DOHH2 (cell line): ENCODE measurements at regions not wholly inside any gene's neighbourhood (a gene's known extent, or its start where the extent isn't known, plus 50 kb on each side); places are given as distances from the start of the nearest gene placed in this dataset.

Experiments used
- H3F3A ChIP-seq: fragments of 200-600 bp; sonication (generic), shearing (Covaris generic); 2 replicates; pipeline ENCODE4 v1.6.0; 2016; ENCODE audit warnings: antibody characterized with exemption, mild to moderate bottlenecking; ENCODE audit not compliant: control insufficient read depth, insufficient read depth
- H3K27ac ChIP-seq: fragments of 200-600 bp; sonication (generic); 2 replicates; pipeline ENCODE4 v1.5.1; 2014; ENCODE audit warnings: low read depth, mild to moderate bottlenecking, low read length, moderate library complexity
- H3K27me3 ChIP-seq: fragments of 200-600 bp; sonication (generic); 2 replicates; pipeline ENCODE4 v1.6.1; 2014; ENCODE audit warnings: mild to moderate bottlenecking, low read length, mixed read lengths; ENCODE audit not compliant: control insufficient read depth
- H3K36me3 ChIP-seq: fragments of 200-600 bp; sonication (generic); 2 replicates; pipeline ENCODE4 v1.6.1; 2014; ENCODE audit warnings: mild to moderate bottlenecking, low read length, moderate library complexity, mixed read lengths; ENCODE audit not compliant: control insufficient read depth
- H3K4me1 ChIP-seq: fragments of 200-600 bp; sonication (generic); 2 replicates; pipeline ENCODE4 v1.6.1; 2014; ENCODE audit warnings: mild to moderate bottlenecking, low read length, mixed read lengths; ENCODE audit not compliant: control insufficient read depth
- H3K4me2 ChIP-seq: fragments of 200-600 bp; sonication (generic); 2 replicates; pipeline ENCODE4 v1.6.0; 2014; ENCODE audit warnings: mild to moderate bottlenecking, low read length, moderate library complexity
- H3K4me3 ChIP-seq: fragments of 200-600 bp; sonication (generic); 2 replicates; pipeline ENCODE4 v1.5.1; 2014; ENCODE audit warnings: mild to moderate bottlenecking, low read length, mixed read lengths
- H3K79me2 ChIP-seq: fragments of 200-600 bp; sonication (generic); 2 replicates; pipeline ENCODE4 v1.6.1; 2014; ENCODE audit warnings: mild to moderate bottlenecking, low read length, mixed read lengths; ENCODE audit not compliant: control insufficient read depth
- H3K9me2 ChIP-seq: fragments of 200-600 bp; sonication (generic); replicated peaks from 2 replicates; pipeline ENCODE4 v1.6.1; 2014; ENCODE audit warnings: mild to moderate bottlenecking, low read length, mixed read lengths; ENCODE audit not compliant: control insufficient read depth
- H3K9me3 ChIP-seq: fragments of 200-600 bp; sonication (generic); 2 replicates; pipeline ENCODE4 v1.6.1; 2014; ENCODE audit warnings: antibody characterized with exemption, low read length, mixed read lengths; ENCODE audit not compliant: control insufficient read depth, insufficient read depth
- H4K20me1 ChIP-seq: fragments of 200-600 bp; sonication (generic); 2 replicates; pipeline ENCODE4 v1.6.0; 2014; ENCODE audit warnings: low read depth, mild to moderate bottlenecking, antibody characterized with exemption, low read length, moderate library complexity; ENCODE audit not compliant: control insufficient read depth, insufficient read depth
- CTCF ChIP-seq: fragments of 200-600 bp; sonication (generic); IDR thresholded peaks from one replicate; pipeline ENCODE4 v1.5.1; 2014; ENCODE audit warnings: antibody characterized with exemption, mild to moderate bottlenecking, low read depth, low read length; ENCODE audit not compliant: poor library complexity, severe bottlenecking
- EZH2phosphoT487 ChIP-seq: fragments of 200-600 bp; sonication (generic); IDR thresholded peaks from 2 replicates; pipeline ENCODE4 v1.6.1; 2017; ENCODE audit warnings: borderline replicate concordance, mild to moderate bottlenecking, antibody characterized with exemption, low read length, moderate library complexity, mixed read lengths

- Histone ChIP-seq H4K20me1 (no peaks in the 10 kb centered on the region), H3K4me2 (no peak overlapping the region), H3K27ac (no peak overlapping the region), H3K36me3 (no peaks in the 10 kb centered on the region), H3K9me2 (no peaks in the 10 kb centered on the region), H3K4me1 (no peaks in the 10 kb centered on the region), H3K4me3 (no peak overlapping the region), H3K9me3 (no peaks in the 10 kb centered on the region), H3F3A (no peaks in the 10 kb centered on the region), H3K79me2 (no peaks in the 10 kb centered on the region), H3K27me3 (no peaks in the 10 kb centered on the region)
- no peak for TF ChIP-seq CTCF
Measured at GRCh38 chr18:34380326-34380725, 155.6 kb upstream of the NOL4 start.

GRCh38 chr18:34385311-34385710, 160.6 kb upstream of the NOL4 start:
- Histone ChIP-seq H3K36me3 (no peaks in the 10 kb centered on the region), H3F3A (no peaks in the 10 kb centered on the region), H4K20me1 (no peaks in the 10 kb centered on the region), H3K4me3 (no peak overlapping the region), H3K79me2 (no peaks in the 10 kb centered on the region), H3K27me3 (no peaks in the 10 kb centered on the region), H3K4me1 (no peaks in the 10 kb centered on the region), H3K27ac (no peak overlapping the region), H3K9me2 (no peaks in the 10 kb centered on the region), H3K4me2 (no peak overlapping the region), H3K9me3 (no peaks in the 10 kb centered on the region)
- TF ChIP-seq EZH2phosphoT487 (no peak), CTCF (no peak)

GRCh38 chr18:34386803-34387202, 162.1 kb upstream of the NOL4 start:
- Histone ChIP-seq H3K36me3 (no peaks in the 10 kb centered on the region), H3K4me3 (no peak overlapping the region), H3K4me2 (no peak overlapping the region), H3F3A (no peaks in the 10 kb centered on the region), H4K20me1 (no peaks in the 10 kb centered on the region), H3K9me3 (no peaks in the 10 kb centered on the region), H3K79me2 (no peaks in the 10 kb centered on the region), H3K4me1 (no peaks in the 10 kb centered on the region), H3K9me2 (no peaks in the 10 kb centered on the region), H3K27me3 (no peaks in the 10 kb centered on the region), H3K27ac (no peak overlapping the region)
- TF ChIP-seq CTCF: no peak
- TF ChIP-seq EZH2phosphoT487: no peak

- no peak overlapping the region for H3K4me2 ChIP-seq
- H3K4me1 ChIP-seq: no peaks in the 10 kb centered on the region
- H3K4me3 ChIP-seq: no peak overlapping the region
- no peak overlapping the region for H3K27ac ChIP-seq
- H3K9me2 ChIP-seq: no peaks in the 10 kb centered on the region
- H3K9me3 ChIP-seq: no peaks in the 10 kb centered on the region
- no peaks in the 10 kb centered on the region for H3F3A ChIP-seq
- H3K36me3 ChIP-seq: no peaks in the 10 kb centered on the region
- no peaks in the 10 kb centered on the region for H4K20me1 ChIP-seq
- H3K79me2 ChIP-seq: no peaks in the 10 kb centered on the region
- H3K27me3 ChIP-seq: no peaks in the 10 kb centered on the region
- TF ChIP-seq EZH2phosphoT487 (no peak), CTCF (no peak)
Measured at GRCh38 chr18:34397286-34397896, 172.7 kb upstream of the NOL4 start.
